H1 (cell line): ENCODE measurements at regions not wholly inside any gene's neighbourhood (a gene's known extent, or its start where the extent isn't known, plus 50 kb on each side); places are given as distances from the start of the nearest gene placed in this dataset.

Experiments
- CTCF ChIA-PET: fragments of 300-600 bp; sonication (Branson Sonifier 250); formaldehyde crosslinking; loops from one replicate; lab custom pipeline; 2021; ENCODE audit not compliant: partially characterized antibody; lab: Charles Lee
- POLR2A ChIA-PET: fragments of 300-600 bp; sonication (Branson Sonifier 250); formaldehyde crosslinking; loops from one replicate; lab custom pipeline; 2021; ENCODE audit warnings: inconsistent platforms; ENCODE audit not compliant: partially characterized antibody; lab: Charles Lee
- DNase-seq, 2 experiments: peaks; one replicate each; pipeline versions ENCODE4 v3.0.0 to v3.0.0-alpha.2; 2010 to 2022; ENCODE audit warnings: low spot score in 2 of 2, low read depth in 1 of 2, mixed read lengths in 1 of 2
- FAIRE-seq: peaks from 2 replicates; lab custom pipeline; 2011; peaks lifted over from hg19 to GRCh38; lab: Jason Lieb, UNC
- H2AFZ ChIP-seq: 2 replicates; pipeline ENCODE4 v1.8.1; 2012; ENCODE audit warnings: low read length, inconsistent platforms
- H2AK5ac ChIP-seq: 2 replicates; pipeline ENCODE4 v1.6.1; 2013; ENCODE audit warnings: low read depth, low read length
- H2BK120ac ChIP-seq: replicated peaks from 2 replicates; pipeline ENCODE3; 2013; ENCODE audit warnings: low read depth, low read length, inconsistent platforms
- H2BK12ac ChIP-seq: 2 replicates; pipeline ENCODE4 v1.6.1; 2013; ENCODE audit warnings: low read depth, low read length
- H2BK15ac ChIP-seq: 2 replicates; pipeline ENCODE4 v1.6.1; 2013; ENCODE audit warnings: low read length
- H2BK20ac ChIP-seq: 2 replicates; pipeline ENCODE4 v1.6.1; 2013; ENCODE audit warnings: low read length
- H2BK5ac ChIP-seq: 2 replicates; pipeline ENCODE4 v1.6.1; 2013; ENCODE audit warnings: low read depth, low read length
- H3K14ac ChIP-seq: 2 replicates; pipeline ENCODE4 v1.6.1; 2013; ENCODE audit warnings: inconsistent platforms; ENCODE audit not compliant: insufficient read length
- H3K18ac ChIP-seq: 2 replicates; pipeline ENCODE4 v1.6.1; 2013; ENCODE audit warnings: low read length; ENCODE audit errors: extremely low read depth
- H3K23ac ChIP-seq: 2 replicates; pipeline ENCODE4 v1.6.1; 2013; ENCODE audit warnings: inconsistent platforms; ENCODE audit not compliant: insufficient read length
- H3K23me2 ChIP-seq: 2 replicates; pipeline ENCODE4 v1.6.1; 2013; ENCODE audit warnings: low read depth, low read length
- H3K27ac ChIP-seq: 2 replicates; pipeline ENCODE4 v1.6.1; 2011; ENCODE audit warnings: low read depth, low read length, inconsistent platforms
- H3K27me3 ChIP-seq, 4 experiments: replicated peaks in 1 of 4; 1 replicate in 1 of 4; 2 replicates in 3 of 4; pipeline versions ENCODE4 v1.6.1 to v1.8.1; 2011 to 2013; ENCODE audit warnings: low read length in 3 of 4, mild to moderate bottlenecking in 3 of 4, inconsistent platforms in 2 of 4, mixed read lengths in 2 of 4, moderate library complexity in 1 of 4; ENCODE audit not compliant: control insufficient read depth in 3 of 4, insufficient read depth in 3 of 4; ENCODE audit errors: extremely low read depth in 1 of 4
- H3K36me3 ChIP-seq, 4 experiments: 2 replicates each; pipeline versions ENCODE4 v1.6.1 to v1.8.1; 2011 to 2013; ENCODE audit warnings: mild to moderate bottlenecking in 4 of 4, low read length in 3 of 4, moderate library complexity in 2 of 4, control low read depth in 1 of 4, inconsistent platforms in 1 of 4; ENCODE audit not compliant: insufficient read depth in 4 of 4, control insufficient read depth in 2 of 4
- H3K4ac ChIP-seq: replicated peaks from 2 replicates; pipeline ENCODE3; 2013; ENCODE audit warnings: low read length, low read depth, mixed read lengths, inconsistent platforms; ENCODE audit not compliant: insufficient read length
- H3K4me1 ChIP-seq, 4 experiments: replicated peaks in 1 of 4; 1 replicate in 1 of 4; 2 replicates in 3 of 4; pipeline versions ENCODE4 v1.6.1 to v1.8.1; 2011 to 2013; ENCODE audit warnings: low read length in 3 of 4, inconsistent platforms in 2 of 4, mixed read lengths in 1 of 4; ENCODE audit not compliant: insufficient read depth in 4 of 4, control insufficient read depth in 3 of 4
- H3K4me2 ChIP-seq, 2 experiments: 2 replicates each; pipeline versions ENCODE4 v1.6.1 to v1.8.1; 2011 to 2013; ENCODE audit warnings: low read depth in 2 of 2, low read length in 2 of 2, control low read depth in 1 of 2, inconsistent platforms in 1 of 2, mild to moderate bottlenecking in 1 of 2; ENCODE audit not compliant: insufficient read depth in 1 of 2
- H3K4me3 ChIP-seq, 4 experiments: fragments of 200-600, 300-600 bp in 1 of 4; sonication (generic), shearing (Covaris generic), sonication (Bioruptor Twin) in 1 of 4; 2 replicates each; pipeline versions ENCODE4 v1.5.1 to v1.8.1; 2011 to 2016; ENCODE audit warnings: low read length in 4 of 4, low read depth in 3 of 4, control low read depth in 2 of 4, inconsistent platforms in 2 of 4, mild to moderate bottlenecking in 2 of 4, mixed read lengths in 1 of 4, moderate library complexity in 1 of 4; ENCODE audit not compliant: insufficient read depth in 2 of 4; ENCODE audit errors: extremely low read depth in 1 of 4
- H3K56ac ChIP-seq: replicated peaks from 2 replicates; pipeline ENCODE3; 2013; ENCODE audit warnings: low read depth, mild to moderate bottlenecking, mixed read lengths, low read length, inconsistent platforms; ENCODE audit not compliant: insufficient read length
- H3K79me1 ChIP-seq: 2 replicates; pipeline ENCODE4 v1.6.1; 2013; ENCODE audit warnings: low read depth, low read length, control low read depth
- H3K79me2 ChIP-seq, 2 experiments: 2 replicates each; pipeline versions ENCODE4 v1.6.1 to v1.8.1; 2012 to 2013; ENCODE audit warnings: low read length in 2 of 2, mild to moderate bottlenecking in 2 of 2, inconsistent platforms in 1 of 2; ENCODE audit not compliant: insufficient read depth in 2 of 2, control insufficient read depth in 1 of 2
- H3K9ac ChIP-seq, 4 experiments: replicated peaks in 1 of 4; 1 replicate in 1 of 4; 2 replicates in 3 of 4; pipeline versions ENCODE4 v1.6.1 to v1.8.1; 2011 to 2013; ENCODE audit warnings: low read depth in 3 of 4, low read length in 3 of 4, control low read depth in 2 of 4, mild to moderate bottlenecking in 2 of 4, moderate library complexity in 2 of 4, inconsistent platforms in 1 of 4; ENCODE audit errors: extremely low read depth in 1 of 4
- H3K9me3 ChIP-seq, 2 experiments: 2 replicates each; pipeline versions ENCODE4 v1.6.1 to v1.8.1; 2012 to 2013; ENCODE audit warnings: mild to moderate bottlenecking in 2 of 2, moderate library complexity in 2 of 2, control low read depth in 1 of 2, inconsistent platforms in 1 of 2, low read depth in 1 of 2, low read length in 1 of 2, mixed read lengths in 1 of 2; ENCODE audit not compliant: insufficient read depth in 2 of 2
- H4K20me1 ChIP-seq, 2 experiments: replicated peaks in 1 of 2; 2 replicates each; pipeline versions ENCODE3 to v1.8.1; 2011 to 2013; ENCODE audit warnings: inconsistent platforms in 2 of 2, low read length in 2 of 2, mild to moderate bottlenecking in 1 of 2; ENCODE audit not compliant: insufficient read depth in 2 of 2, control insufficient read depth in 1 of 2
- H4K5ac ChIP-seq: 2 replicates; pipeline ENCODE4 v1.6.1; 2013; ENCODE audit warnings: low read length, low read depth, mixed read lengths, inconsistent platforms; ENCODE audit not compliant: insufficient read length
- H4K8ac ChIP-seq: 2 replicates; pipeline ENCODE4 v1.8.0; 2013; ENCODE audit warnings: mild to moderate bottlenecking, moderate library complexity, low read length, inconsistent platforms; ENCODE audit not compliant: insufficient read depth; ENCODE audit errors: extremely low read depth
- H4K91ac ChIP-seq: replicated peaks from 2 replicates; pipeline ENCODE3; 2013; ENCODE audit warnings: low read length, mixed read lengths, inconsistent platforms; ENCODE audit not compliant: insufficient read length
- ASH2L ChIP-seq: fragments of 200-600, 300-600 bp; sonication (generic); IDR thresholded peaks from one replicate; pipeline ENCODE4 v1.7.1; 2017; ENCODE audit warnings: low read length
- CHD2 ChIP-seq: IDR thresholded peaks from 2 replicates; pipeline ENCODE4 v1.6.1; 2012; ENCODE audit warnings: low read length, improper control_type of control experiment
- EP300 ChIP-seq, 2 experiments: IDR thresholded peaks; 1 replicate in 1 of 2; 2 replicates in 1 of 2; pipeline ENCODE4 v1.6.1; 2011 to 2012; ENCODE audit warnings: low read depth in 2 of 2, low read length in 2 of 2, mild to moderate bottlenecking in 2 of 2, borderline replicate concordance in 1 of 2, inconsistent platforms in 1 of 2, moderate library complexity in 1 of 2
- FOSL1 ChIP-seq: IDR thresholded peaks from 2 replicates; pipeline ENCODE4 v1.6.1; 2011; ENCODE audit warnings: mild to moderate bottlenecking, low read depth, low read length, moderate library complexity; ENCODE audit not compliant: insufficient read depth
- KDM1A ChIP-seq: fragments of 200-600, 300-600 bp; sonication (generic); IDR thresholded peaks from 2 replicates; pipeline ENCODE4 v1.7.1; 2016; ENCODE audit warnings: mild to moderate bottlenecking, low read length, borderline replicate concordance
- KDM5A ChIP-seq: fragments of 200-600 bp; IDR thresholded peaks from 2 replicates; pipeline ENCODE4 v1.7.1; 2012; ENCODE audit warnings: mild to moderate bottlenecking, low read length, inconsistent platforms, mixed read lengths
- NRF1 ChIP-seq: IDR thresholded peaks from 2 replicates; pipeline ENCODE4 v1.6.1; 2011; ENCODE audit warnings: mild to moderate bottlenecking, low read depth, low read length, improper control_type of control experiment
- SRF ChIP-seq: IDR thresholded peaks from 2 replicates; pipeline ENCODE4 v1.6.1; 2011; ENCODE audit warnings: mild to moderate bottlenecking, low read depth, low read length, moderate library complexity
- SUZ12 ChIP-seq: fragments of 200-600 bp; sonication (generic); IDR thresholded peaks from 2 replicates; pipeline ENCODE4 v1.6.1; 2012; ENCODE audit warnings: mild to moderate bottlenecking, inconsistent platforms, low read length, moderate library complexity, mixed read lengths
- TAF1 ChIP-seq: IDR thresholded peaks from 2 replicates; pipeline ENCODE4 v1.6.1; 2011; ENCODE audit warnings: mild to moderate bottlenecking, low read depth, low read length
- TAF7 ChIP-seq: optimal IDR thresholded peaks from 2 replicates; pipeline ENCODE3; 2011; ENCODE audit warnings: low read depth, mild to moderate bottlenecking, inconsistent platforms, low read length, moderate library complexity, borderline replicate concordance
- TCF12 ChIP-seq: IDR thresholded peaks from 2 replicates; pipeline ENCODE4 v1.6.1; 2011; ENCODE audit warnings: low read depth, mild to moderate bottlenecking, low read length
- TEAD4 ChIP-seq: IDR thresholded peaks from 2 replicates; pipeline ENCODE4 v1.6.1; 2012; ENCODE audit warnings: low read depth, low read length, inconsistent platforms, mixed read lengths
- YY1 ChIP-seq: IDR thresholded peaks from 2 replicates; pipeline ENCODE4 v1.6.1; 2011; ENCODE audit warnings: low read depth, mild to moderate bottlenecking, low read length
- TF ChIP-seq, protein P1 (sequence below): IDR thresholded peaks from 2 replicates; pipeline ENCODE4 v1.6.1; 2012; ENCODE audit warnings: inconsistent platforms

DNA sequence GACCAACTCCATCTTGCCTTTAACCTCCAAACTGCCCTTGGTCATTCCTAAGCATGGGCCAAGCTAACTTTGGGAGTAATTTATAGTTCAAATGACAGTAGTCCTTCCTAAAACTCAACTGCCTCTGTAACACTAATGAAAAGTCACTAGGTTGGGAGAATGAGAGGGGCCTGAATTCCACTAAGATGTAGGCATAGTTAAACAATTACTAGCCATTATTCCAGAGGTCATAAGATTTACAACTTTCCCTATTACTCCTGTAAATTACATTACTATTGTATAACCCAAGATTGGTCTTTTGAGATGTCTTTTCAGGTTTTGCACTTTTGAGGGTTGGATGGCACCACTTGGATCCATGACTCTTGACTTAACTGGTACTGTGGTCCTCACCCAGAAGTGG is 94.6 kb downstream of the SPP2 start:
- Histone ChIP-seq H3K27ac (no peak overlapping the region), H2BK5ac (no peak overlapping the region), H3K79me2 (no peaks in the 10 kb centered on the region), H4K20me1 (no peaks in the 10 kb centered on the region), H3K79me1 (no peaks in the 10 kb centered on the region), H3K4me2 (no peak overlapping the region), H3K4me3 (no peak overlapping the region), H3K23me2 (no peaks in the 10 kb centered on the region), H2BK15ac (no peak overlapping the region), H2AK5ac (no peak overlapping the region), H3K23ac (no peak overlapping the region), H2BK20ac (no peak overlapping the region), H3K9ac (no peak overlapping the region), H3K36me3 (no peaks in the 10 kb centered on the region), H2AFZ (no peak overlapping the region), H3K18ac (no peak overlapping the region), H3K4me1 (no peaks in the 10 kb centered on the region), H3K4ac (no peak overlapping the region), H2BK12ac (no peak overlapping the region), H3K14ac (no peak overlapping the region), H4K5ac (no peak overlapping the region), H3K27me3 (no peaks in the 10 kb centered on the region), H4K91ac (no peak overlapping the region), H3K9me3 (no peaks in the 10 kb centered on the region), H2BK120ac (no peak overlapping the region), H3K56ac (no peak overlapping the region), H4K8ac (no peak overlapping the region)
- TF ChIP-seq EP300 (IDR thresholded peaks at IDR 0.05; ENCODE audit: borderline replicate concordance in 1 of 2, low read depth in 2 of 2, low read length in 2 of 2) (no peak), ASH2L (no peak), TCF12 (no peak), SUZ12 (no peak), SRF (no peak), YY1 (no peak), KDM5A (no peak), TEAD4 (no peak), KDM1A (no peak), FOSL1 (no peak), NRF1 (no peak), TAF1 (no peak), CHD2 (no peak), TAF7 (no peak)
- TF ChIP-seq, protein P1, sequence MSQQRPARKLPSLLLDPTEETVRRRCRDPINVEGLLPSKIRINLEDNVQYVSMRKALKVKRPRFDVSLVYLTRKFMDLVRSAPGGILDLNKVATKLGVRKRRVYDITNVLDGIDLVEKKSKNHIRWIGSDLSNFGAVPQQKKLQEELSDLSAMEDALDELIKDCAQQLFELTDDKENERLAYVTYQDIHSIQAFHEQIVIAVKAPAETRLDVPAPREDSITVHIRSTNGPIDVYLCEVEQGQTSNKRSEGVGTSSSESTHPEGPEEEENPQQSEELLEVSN, result no peak
- FAIRE-seq, result no peak
- ChIA-PET CTCF (interaction anchor here (3.3 kb wide), 1 partner anchor 9 kb away, joined by 13 read pairs; no protein-coding TSS in a partner anchor), POLR2A (no interaction called here)
- DNase-seq, result no peak
